ENCODE measurements at regions not wholly inside any gene's neighbourhood (a gene's known extent, or its start where the extent isn't known, plus 50 kb on each side); places are given as distances from the start of the nearest gene placed in this dataset.

GRCh38 chr11:70860888-70861287 is 391.5 kb downstream of the SHANK2 start:
- H3K36me3 Mint-ChIP-seq, result no peaks in the 10 kb centered on the region
- no peak for ATAC-seq
- peaks cover 0 to 4% (median 0%) of the 10 kb centered on the region in 9 donors for H3K9me3 Mint-ChIP-seq
- no peak for DNase-seq
- H3K4me3 Mint-ChIP-seq, result no peak overlapping the region
- POLR2A ChIA-PET, result no interaction called here
- no peaks in the 10 kb centered on the region for H3K4me1 Mint-ChIP-seq
- H3K27ac Mint-ChIP-seq, result no peak overlapping the region
- H3K27me3 Mint-ChIP-seq, result peaks cover 0 to 23% (median 6%) of the 10 kb centered on the region in 5 donors

- POLR2A ChIA-PET, result no interaction called here
- Mint-ChIP-seq H3K4me3 (no peak overlapping the region), H3K4me1 (no peaks in the 10 kb centered on the region), H3K27me3 (peaks cover 0 to 17% (median 0%) of the 10 kb centered on the region in 5 donors), H3K36me3 (no peaks in the 10 kb centered on the region), H3K27ac (no peak overlapping the region), H3K9me3 (peaks cover 0 to 2% (median 0%) of the 10 kb centered on the region in 9 donors)
- DNase-seq (no peak), ATAC-seq (no peak)
Measured at GRCh38 chr11:70861559-70861958, 390.8 kb downstream of the SHANK2 start.

- Mint-ChIP-seq H3K27ac (no peak overlapping the region), H3K36me3 (no peaks in the 10 kb centered on the region), H3K4me1 (no peaks in the 10 kb centered on the region), H3K27me3 (peaks cover 0 to 17% (median 0%) of the 10 kb centered on the region in 5 donors), H3K9me3 (peaks cover 0 to 2% (median 0%) of the 10 kb centered on the region in 9 donors), H3K4me3 (no peak overlapping the region)
- ATAC-seq (no peak), DNase-seq (no peak)
- POLR2A ChIA-PET, result no interaction called here
Measured at GRCh38 chr11:70862093-70862492, 390.3 kb downstream of the SHANK2 start.

GRCh38 chr11:70863186-70863585 is 389.2 kb downstream of the SHANK2 start:
- ATAC-seq (no peak), DNase-seq (no peak)
- no peaks in the 10 kb centered on the region for H3K36me3 Mint-ChIP-seq
- H3K4me3 Mint-ChIP-seq, result no peak overlapping the region
- H3K9me3 Mint-ChIP-seq, result peaks cover 0 to 2% (median 0%) of the 10 kb centered on the region in 9 donors
- no peaks in the 10 kb centered on the region for H3K4me1 Mint-ChIP-seq
- H3K27me3 Mint-ChIP-seq, result peaks cover 0 to 17% (median 0%) of the 10 kb centered on the region in 5 donors
- POLR2A ChIA-PET, result no interaction called here
- no peak overlapping the region for H3K27ac Mint-ChIP-seq

- ATAC-seq (no peak), DNase-seq (no peak)
- no peak overlapping the region for H3K27ac Mint-ChIP-seq
- POLR2A ChIA-PET, result no interaction called here
- H3K4me3 Mint-ChIP-seq, result no peak overlapping the region
- peaks cover 0 to 17% (median 0%) of the 10 kb centered on the region in 5 donors for H3K27me3 Mint-ChIP-seq
- peaks cover 0 to 2% (median 0%) of the 10 kb centered on the region in 9 donors for H3K9me3 Mint-ChIP-seq
- H3K36me3 Mint-ChIP-seq, result no peaks in the 10 kb centered on the region
- H3K4me1 Mint-ChIP-seq, result no peaks in the 10 kb centered on the region
Measured at GRCh38 chr11:70863993-70864392, 388.4 kb downstream of the SHANK2 start.

- Mint-ChIP-seq H3K27ac (no peak overlapping the region), H3K36me3 (no peaks in the 10 kb centered on the region), H3K4me3 (no peak overlapping the region), H3K4me1 (no peaks in the 10 kb centered on the region), H3K9me3 (peaks cover 0 to 2% (median 0%) of the 10 kb centered on the region in 9 donors), H3K27me3 (peaks cover 0 to 21% (median 9%) of the 10 kb centered on the region in 5 donors)
- ATAC-seq, result no peak
- no peak for DNase-seq
- POLR2A ChIA-PET, result no interaction called here
Measured at GRCh38 chr11:70865356-70865755, 387.0 kb downstream of the SHANK2 start.

GRCh38 chr11:70866834-70867233 is 385.5 kb downstream of the SHANK2 start:
- Mint-ChIP-seq H3K27ac (no peak overlapping the region), H3K4me1 (no peaks in the 10 kb centered on the region), H3K27me3 (peaks cover 2 to 18% (median 7%) of the 10 kb centered on the region in 5 donors), H3K4me3 (no peak overlapping the region), H3K36me3 (no peaks in the 10 kb centered on the region), H3K9me3 (no peaks in the 10 kb centered on the region)
- POLR2A ChIA-PET, result no interaction called here
- DNase-seq (no peak), ATAC-seq (no peak)

GRCh38 chr11:70867281-70868047 is 384.9 kb downstream of the SHANK2 start:
- Mint-ChIP-seq H3K4me3 (no peak overlapping the region), H3K27me3 (peaks cover 3 to 18% (median 7%) of the 10 kb centered on the region in 5 donors), H3K4me1 (no peaks in the 10 kb centered on the region), H3K36me3 (no peaks in the 10 kb centered on the region), H3K27ac (no peak overlapping the region), H3K9me3 (no peaks in the 10 kb centered on the region)
- POLR2A ChIA-PET, result no interaction called here
- ATAC-seq (no peak), DNase-seq (no peak)

GRCh38 chr11:70868341-70868885 is 384.0 kb downstream of the SHANK2 start:
- Mint-ChIP-seq H3K4me1 (no peaks in the 10 kb centered on the region), H3K27ac (no peak overlapping the region), H3K36me3 (no peaks in the 10 kb centered on the region), H3K27me3 (peaks cover 3 to 26% (median 10%) of the 10 kb centered on the region in 5 donors), H3K9me3 (no peaks in the 10 kb centered on the region), H3K4me3 (no peak overlapping the region)
- DNase-seq (no peak), ATAC-seq (no peak)
- POLR2A ChIA-PET, result no interaction called here

- H3K4me3 Mint-ChIP-seq, result no peak overlapping the region
- peaks cover 4 to 32% (median 10%) of the 10 kb centered on the region in 5 donors for H3K27me3 Mint-ChIP-seq
- H3K36me3 Mint-ChIP-seq, result no peaks in the 10 kb centered on the region
- ATAC-seq (no peak), DNase-seq (no peak)
- H3K9me3 Mint-ChIP-seq, result no peaks in the 10 kb centered on the region
- H3K4me1 Mint-ChIP-seq, result no peaks in the 10 kb centered on the region
- H3K27ac Mint-ChIP-seq, result no peak overlapping the region
- POLR2A ChIA-PET, result no interaction called here
Measured at GRCh38 chr11:70869054-70869453, 383.3 kb downstream of the SHANK2 start.

- Mint-ChIP-seq H3K27ac (no peak overlapping the region), H3K4me1 (no peaks in the 10 kb centered on the region), H3K9me3 (peaks cover 0 to 1% (median 0%) of the 10 kb centered on the region in 9 donors), H3K36me3 (no peaks in the 10 kb centered on the region), H3K4me3 (no peak overlapping the region), H3K27me3 (peaks cover 4 to 33% (median 10%) of the 10 kb centered on the region in 5 donors)
- DNase-seq (no peak), ATAC-seq (no peak)
- POLR2A ChIA-PET, result no interaction called here
Measured at GRCh38 chr11:70871881-70872280, 380.5 kb downstream of the SHANK2 start.

GRCh38 chr11:70872299-70872698 is 380.1 kb downstream of the SHANK2 start:
- POLR2A ChIA-PET, result no interaction called here
- H3K4me1 Mint-ChIP-seq, result no peaks in the 10 kb centered on the region
- H3K4me3 Mint-ChIP-seq, result no peak overlapping the region
- DNase-seq, result no peak
- ATAC-seq, result no peak
- peaks cover 4 to 33% (median 10%) of the 10 kb centered on the region in 5 donors for H3K27me3 Mint-ChIP-seq
- H3K9me3 Mint-ChIP-seq, result peaks cover 0 to 1% (median 0%) of the 10 kb centered on the region in 9 donors
- H3K36me3 Mint-ChIP-seq, result no peaks in the 10 kb centered on the region
- no peak overlapping the region for H3K27ac Mint-ChIP-seq

- DNase-seq (no peak), ATAC-seq (no peak)
- Mint-ChIP-seq H3K27me3 (peaks cover 4 to 33% (median 10%) of the 10 kb centered on the region in 5 donors), H3K4me1 (no peaks in the 10 kb centered on the region), H3K9me3 (peaks cover 0 to 2% (median 0%) of the 10 kb centered on the region in 9 donors), H3K27ac (no peak overlapping the region), H3K4me3 (no peak overlapping the region), H3K36me3 (no peaks in the 10 kb centered on the region)
- POLR2A ChIA-PET, result no interaction called here
Measured at GRCh38 chr11:70872955-70873735, 379.2 kb downstream of the SHANK2 start.

All from naive thymus-derived CD8-positive, alpha-beta T cell (primary cell).